Thoracic aorta (tissue), 2 donors: ENCODE measurements at regions not wholly inside any gene's neighbourhood (a gene's known extent, or its start where the extent isn't known, plus 50 kb on each side); places are given as distances from the start of the nearest gene placed in this dataset.

ENCODE experiments used
- ATAC-seq: fragments of 150-250 bp; one replicate; pipeline ENCODE4 v1.8.0; 2017; ENCODE audit warnings: low read depth; ENCODE audit not compliant: insufficient number of reproducible peaks, low FRiP score
- DNase-seq: peaks from one replicate; pipeline ENCODE4 v3.0.0-alpha.2; 2020; ENCODE audit warnings: low spot score
- H3K27ac ChIP-seq, 2 donors: fragments of 200-600 bp; sonication (generic); 1 replicate in 1 of 2; 2 replicates in 1 of 2; pipeline ENCODE4 v1.5.1; 2016; ENCODE audit warnings: mild to moderate bottlenecking in 2 of 2, moderate library complexity in 2 of 2
- H3K27me3 ChIP-seq: fragments of 200-600 bp; sonication (generic); replicated peaks from 2 replicates; pipeline ENCODE4 v1.6.0; 2016; ENCODE audit warnings: mild to moderate bottlenecking; ENCODE audit not compliant: insufficient read depth
- H3K36me3 ChIP-seq: fragments of 200-600 bp; sonication (generic); one replicate; pipeline ENCODE4 v1.5.1; 2016
- H3K4me1 ChIP-seq, 2 donors: fragments of 200-600 bp; sonication (generic); 1 replicate in 1 of 2; 2 replicates in 1 of 2; pipeline versions ENCODE4 v1.5.1 to v1.6.0; 2016; ENCODE audit warnings: low read depth in 2 of 2, mild to moderate bottlenecking in 1 of 2; ENCODE audit not compliant: control insufficient read depth in 1 of 2
- H3K4me3 ChIP-seq: fragments of 200-600 bp; sonication (generic); 2 replicates; pipeline ENCODE4 v1.5.1; 2016; ENCODE audit warnings: mild to moderate bottlenecking
- H3K9me3 ChIP-seq: fragments of 200-600 bp; sonication (generic); 2 replicates; pipeline ENCODE4 v1.5.1; 2016
- CTCF ChIP-seq: fragments of 200-600 bp; sonication (generic); IDR thresholded peaks from one replicate; pipeline ENCODE4 v1.5.1; 2019; ENCODE audit warnings: antibody characterized with exemption

- ATAC-seq (no peak), DNase-seq (no peak)
- Histone ChIP-seq H3K4me1 (no peaks in the 10 kb centered on the region), H3K4me3 (no peak overlapping the region), H3K27ac (no peak overlapping the region), H3K36me3 (no peaks in the 10 kb centered on the region), H3K27me3 (no peaks in the 10 kb centered on the region), H3K9me3 (no peaks in the 10 kb centered on the region)
- no peak for TF ChIP-seq CTCF
Measured at GRCh38 chr17:71740866-71741265, 380.0 kb upstream of the SOX9 start.

DNA sequence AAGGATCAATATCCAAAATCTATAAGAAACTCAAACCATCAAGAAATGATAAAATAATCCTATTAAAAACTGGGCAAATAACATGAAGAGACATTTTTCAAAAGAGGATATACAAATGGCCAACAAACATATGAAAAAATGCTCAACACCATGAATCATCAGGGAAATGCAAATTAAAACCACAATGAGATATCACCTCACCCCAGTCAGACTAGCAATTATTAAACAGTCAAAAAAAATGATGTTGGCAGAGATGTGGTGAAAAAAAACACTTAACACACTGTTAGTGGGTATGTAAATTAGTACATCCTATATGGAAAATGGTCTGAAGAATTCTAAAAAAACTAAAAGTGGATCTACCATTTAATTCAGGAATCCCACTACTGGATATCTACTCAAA lies 379.0 kb upstream of the SOX9 start:
- Histone ChIP-seq H3K27ac (no peak overlapping the region), H3K4me1 (no peaks in the 10 kb centered on the region), H3K27me3 (no peaks in the 10 kb centered on the region), H3K9me3 (no peaks in the 10 kb centered on the region), H3K4me3 (no peak overlapping the region), H3K36me3 (no peaks in the 10 kb centered on the region)
- DNase-seq (no peak), ATAC-seq (no peak)
- TF ChIP-seq CTCF: no peak

GRCh38 chr17:71748872-71749271 lies 371.9 kb upstream of the SOX9 start:
- ATAC-seq: no peak
- no peaks in the 10 kb centered on the region for H3K36me3 ChIP-seq

GRCh38 chr17:71753070-71753469 lies 367.8 kb upstream of the SOX9 start:
- no peaks in the 10 kb centered on the region for H3K36me3 ChIP-seq
- H3K9me3 ChIP-seq: no peaks in the 10 kb centered on the region
- H3K27me3 ChIP-seq: no peaks in the 10 kb centered on the region
- no peak for ATAC-seq
- no peak overlapping the region for H3K27ac ChIP-seq
- no peak for DNase-seq
- no peak overlapping the region for H3K4me3 ChIP-seq
- H3K4me1 ChIP-seq: no peaks in the 10 kb centered on the region
- TF ChIP-seq CTCF: no peak

More at GRCh38 chr17:71748872-71749271, 371.9 kb upstream of the SOX9 start:
- H3K9me3 ChIP-seq: no peaks in the 10 kb centered on the region
- no peak overlapping the region for H3K4me3 ChIP-seq
- no peaks in the 10 kb centered on the region for H3K27me3 ChIP-seq
- H3K4me1 ChIP-seq: no peaks in the 10 kb centered on the region
- DNase-seq: no peak
- no peak for TF ChIP-seq CTCF
- no peak overlapping the region for H3K27ac ChIP-seq

DNA sequence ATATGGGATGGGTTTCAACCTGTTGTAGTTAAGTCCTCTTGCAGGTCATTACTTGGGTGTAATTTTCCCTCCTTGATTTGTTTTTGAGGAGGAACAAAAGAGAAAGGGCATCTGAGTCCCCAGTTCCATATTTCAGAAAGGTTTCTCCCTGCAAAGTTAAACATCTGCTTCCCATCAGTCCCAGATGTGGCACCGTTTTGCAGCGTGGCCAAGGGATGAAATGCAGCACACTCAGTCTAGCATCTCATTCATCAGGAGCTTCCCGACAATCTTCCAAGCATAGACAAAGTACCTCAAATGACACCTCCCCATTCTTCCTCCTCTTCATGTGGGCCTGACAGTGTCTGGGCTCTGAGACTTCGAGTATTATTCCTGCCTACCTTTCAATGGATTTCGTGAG lies 363.7 kb upstream of the SOX9 start:
- Histone ChIP-seq H3K36me3 (no peaks in the 10 kb centered on the region), H3K4me1 (no peaks in the 10 kb centered on the region), H3K4me3 (no peak overlapping the region), H3K27me3 (no peaks in the 10 kb centered on the region), H3K27ac (no peak overlapping the region), H3K9me3 (no peaks in the 10 kb centered on the region)
- no peak for TF ChIP-seq CTCF
- DNase-seq (no peak), ATAC-seq (no peak)
